Brain microvascular endothelial cell (primary cell): ENCODE measurements at regions not wholly inside any gene's neighbourhood (a gene's known extent, or its start where the extent isn't known, plus 50 kb on each side); places are given as distances from the start of the nearest gene placed in this dataset.
"Not testable (repeated sequence)": the region's sequence is repeated elsewhere in the genome, so short reads cannot be mapped to it uniquely, and the experiment has no call there.

Source experiments
- DNase-seq: peaks from one replicate; pipeline ENCODE4 v3.0.0-alpha.2; 2020
- H3K27ac ChIP-seq: fragments of 250-450 bp; sonication (Bioruptor Pico); 2 replicates; pipeline ENCODE4 v1.5.1; 2020; ENCODE audit warnings: mild to moderate bottlenecking, moderate library complexity
- H3K27me3 ChIP-seq: fragments of 250-450 bp; sonication (Bioruptor Pico); replicated peaks from 2 replicates; pipeline ENCODE4 v1.5.1; 2020; ENCODE audit warnings: mild to moderate bottlenecking
- H3K36me3 ChIP-seq: fragments of 250-450 bp; sonication (Bioruptor Pico); replicated peaks from 2 replicates; pipeline ENCODE4 v1.5.1; 2020; ENCODE audit warnings: mild to moderate bottlenecking
- H3K4me3 ChIP-seq: 2 replicates; pipeline ENCODE4 v1.5.1; 2011; ENCODE audit warnings: low read depth, mild to moderate bottlenecking, control low read depth, low read length, moderate library complexity
- in situ Hi-C: cut with HindIII; loops from 2 replicates; pipeline ENCODE4 v1.10.0; 2017; ENCODE audit warnings: low sequenced_read_pairs, low pct_ligation_motif_present
- TF ChIP-seq, protein P1 (sequence below): IDR thresholded peaks from 2 replicates; pipeline ENCODE4 v1.5.1; 2011; ENCODE audit warnings: low read depth, mild to moderate bottlenecking, moderate library complexity, low read length, control low read depth, inconsistent platforms; ENCODE audit errors: missing control alignments

DNA sequence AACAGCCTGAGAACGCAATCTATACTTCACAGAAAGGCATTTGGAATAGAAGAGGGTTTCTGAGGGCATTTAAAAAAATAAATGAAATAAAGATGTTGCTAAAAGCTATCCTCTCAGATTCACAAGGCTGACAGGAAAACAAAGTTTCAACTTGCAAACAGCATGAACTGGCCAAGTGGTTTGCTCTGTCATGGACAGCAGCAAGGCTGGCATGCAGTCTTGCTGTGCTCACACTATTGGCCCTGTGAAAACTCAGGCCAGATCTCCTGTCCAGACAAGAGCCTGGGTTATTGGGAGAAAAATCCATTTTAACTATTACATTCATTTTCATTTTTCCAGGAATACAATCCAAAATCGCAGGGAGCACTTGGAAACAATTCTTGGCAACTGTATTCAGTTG lies 506.2 kb upstream of the SLC35B3 start:
- in situ Hi-C loops: no loop called here
- no peak for DNase-seq
- H3K36me3 ChIP-seq: no peaks in the 10 kb centered on the region
- no peak overlapping the region for H3K27ac ChIP-seq
- no peak overlapping the region for H3K4me3 ChIP-seq
- H3K27me3 ChIP-seq: no peaks in the 10 kb centered on the region
- TF ChIP-seq, protein P1, sequence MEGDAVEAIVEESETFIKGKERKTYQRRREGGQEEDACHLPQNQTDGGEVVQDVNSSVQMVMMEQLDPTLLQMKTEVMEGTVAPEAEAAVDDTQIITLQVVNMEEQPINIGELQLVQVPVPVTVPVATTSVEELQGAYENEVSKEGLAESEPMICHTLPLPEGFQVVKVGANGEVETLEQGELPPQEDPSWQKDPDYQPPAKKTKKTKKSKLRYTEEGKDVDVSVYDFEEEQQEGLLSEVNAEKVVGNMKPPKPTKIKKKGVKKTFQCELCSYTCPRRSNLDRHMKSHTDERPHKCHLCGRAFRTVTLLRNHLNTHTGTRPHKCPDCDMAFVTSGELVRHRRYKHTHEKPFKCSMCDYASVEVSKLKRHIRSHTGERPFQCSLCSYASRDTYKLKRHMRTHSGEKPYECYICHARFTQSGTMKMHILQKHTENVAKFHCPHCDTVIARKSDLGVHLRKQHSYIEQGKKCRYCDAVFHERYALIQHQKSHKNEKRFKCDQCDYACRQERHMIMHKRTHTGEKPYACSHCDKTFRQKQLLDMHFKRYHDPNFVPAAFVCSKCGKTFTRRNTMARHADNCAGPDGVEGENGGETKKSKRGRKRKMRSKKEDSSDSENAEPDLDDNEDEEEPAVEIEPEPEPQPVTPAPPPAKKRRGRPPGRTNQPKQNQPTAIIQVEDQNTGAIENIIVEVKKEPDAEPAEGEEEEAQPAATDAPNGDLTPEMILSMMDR: no peak

DNA sequence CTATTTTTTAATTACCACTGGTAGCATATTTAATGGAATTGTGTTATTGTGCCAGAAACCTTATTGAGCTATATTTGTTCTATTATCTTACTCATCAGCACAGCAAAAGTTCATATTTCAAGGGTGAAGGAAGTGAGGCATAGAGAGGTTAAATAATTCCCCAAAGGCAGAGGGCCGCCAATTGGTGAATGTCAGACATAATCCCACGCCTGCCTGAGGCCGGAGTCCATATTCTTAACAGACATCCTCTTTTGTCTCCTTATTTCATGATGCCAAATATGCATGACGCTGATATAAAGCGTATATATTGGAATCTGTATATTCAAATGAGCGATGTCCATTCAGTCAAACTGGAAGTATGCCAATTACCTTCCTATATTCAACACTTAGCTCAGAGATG lies 505.0 kb upstream of the SLC35B3 start:
- Histone ChIP-seq H3K4me3 (no peak overlapping the region), H3K36me3 (no peaks in the 10 kb centered on the region)
- in situ Hi-C loops: no loop called here

DNA sequence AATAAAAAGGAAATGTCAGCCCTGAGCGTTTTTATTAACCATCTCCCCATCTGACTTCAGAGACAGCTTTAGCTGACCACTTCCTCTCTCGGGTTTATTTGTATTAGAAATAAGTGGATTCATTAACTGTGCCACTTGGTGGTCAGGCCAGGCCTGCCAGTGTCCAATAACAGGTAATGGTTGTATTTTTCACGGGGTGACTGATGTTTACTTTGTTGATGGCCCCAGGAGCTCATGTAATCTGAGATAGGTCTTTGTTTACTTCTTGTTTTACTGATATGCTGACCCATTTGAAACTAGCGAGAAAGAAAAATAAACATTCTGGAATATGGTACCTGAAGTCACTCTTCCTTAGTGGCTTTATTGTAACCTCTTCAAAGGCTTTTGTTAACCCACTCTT lies 504.3 kb upstream of the SLC35B3 start:
- H3K36me3 ChIP-seq: no peaks in the 10 kb centered on the region
- DNase-seq: no peak
- H3K27me3 ChIP-seq: no peaks in the 10 kb centered on the region
- TF ChIP-seq, protein P1: no peak
- no peak overlapping the region for H3K27ac ChIP-seq
- H3K4me3 ChIP-seq: no peak overlapping the region
- in situ Hi-C loops: no loop called here

More for the DNA sequence above, 505.0 kb upstream of the SLC35B3 start:
- Histone ChIP-seq H3K27me3 (no peaks in the 10 kb centered on the region), H3K27ac (no peak overlapping the region)
- no peak for DNase-seq
- TF ChIP-seq, protein P1: no peak

DNA sequence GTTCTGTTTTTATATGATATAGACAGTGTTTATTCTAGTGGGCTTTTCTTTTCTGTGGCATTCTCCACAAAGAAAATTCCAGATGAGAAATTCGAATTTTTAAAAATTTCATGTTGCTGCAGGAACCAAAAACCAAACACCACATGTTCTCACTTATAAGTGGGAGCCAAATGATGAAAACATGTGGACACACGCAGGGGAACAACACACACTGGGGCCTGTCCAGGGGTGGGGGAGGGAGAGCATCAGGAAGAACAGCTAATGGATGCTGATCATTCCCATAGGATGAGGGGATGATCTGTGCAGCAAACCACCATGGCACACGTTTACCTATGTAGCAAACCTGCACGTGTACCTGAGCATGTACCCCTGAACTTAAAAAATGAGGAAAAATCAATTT lies 499.0 kb upstream of the SLC35B3 start:
- Histone ChIP-seq H3K36me3 (no peaks in the 10 kb centered on the region), H3K27ac (no peak overlapping the region), H3K4me3 (no peak overlapping the region), H3K27me3 (no peaks in the 10 kb centered on the region)
- TF ChIP-seq, protein P1: no peak
- DNase-seq: no peak
- in situ Hi-C loops: no loop called here

DNA sequence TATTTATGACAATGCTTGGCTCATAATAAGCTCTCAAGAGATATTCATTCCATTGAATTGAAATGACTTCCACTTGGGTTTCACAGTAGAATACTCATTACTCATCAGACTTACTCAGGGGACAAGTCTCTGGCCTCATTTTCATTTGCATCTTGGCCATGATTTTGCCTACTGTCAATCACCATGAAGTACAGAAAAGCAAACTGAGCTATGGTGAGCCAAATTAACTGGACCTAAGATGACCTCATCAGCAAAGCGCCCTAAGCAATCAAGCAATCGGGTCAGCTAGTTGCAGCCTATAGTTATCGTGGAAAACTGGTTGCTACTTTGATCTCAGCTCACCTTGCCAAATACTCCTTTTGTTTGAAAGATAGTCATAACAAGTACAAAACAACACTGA lies 494.7 kb upstream of the SLC35B3 start:
- DNase-seq: no peak

DNA sequence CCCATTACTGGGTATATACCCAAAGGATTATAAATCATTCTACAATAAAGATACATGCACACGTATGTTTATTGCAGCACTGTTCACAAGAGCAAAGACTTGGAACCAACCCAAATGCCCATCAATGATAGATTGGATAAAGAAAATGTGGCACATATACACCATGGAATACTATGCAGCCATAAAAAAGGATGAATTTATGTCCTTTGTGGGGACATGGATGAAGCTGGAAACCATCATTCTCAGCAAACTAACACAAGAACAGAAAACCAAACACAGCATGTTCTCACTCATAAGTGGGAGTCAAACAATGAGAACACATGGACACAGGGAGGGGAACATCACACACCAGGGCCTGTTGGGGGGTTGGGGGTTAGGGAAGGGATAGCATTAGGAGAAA lies 484.9 kb upstream of the SLC35B3 start:
- DNase-seq, H3K4me3 ChIP-seq, H3K27me3 ChIP-seq, H3K27ac ChIP-seq, in situ Hi-C loops, H3K36me3 ChIP-seq: not testable (repeated sequence)

More for the DNA sequence above, 494.7 kb upstream of the SLC35B3 start:
- no peak overlapping the region for H3K27ac ChIP-seq
- TF ChIP-seq, protein P1: no peak
- in situ Hi-C loops: no loop called here
- H3K4me3 ChIP-seq: no peak overlapping the region
- H3K27me3 ChIP-seq: no peaks in the 10 kb centered on the region
- no peaks in the 10 kb centered on the region for H3K36me3 ChIP-seq
